ENCODE measurements at regions not wholly inside any gene's neighbourhood (a gene's known extent, or its start where the extent isn't known, plus 50 kb on each side); places are given as distances from the start of the nearest gene placed in this dataset.
"Not testable (repeated sequence)": the region's sequence is repeated elsewhere in the genome, so short reads cannot be mapped to it uniquely, and the experiment has no call there.

- not testable (repeated sequence) for TF ChIP-seq SUZ12 (IDR thresholded peaks at IDR 0.05); NFRKB (IDR thresholded peaks at IDR 0.05); ELF4 (IDR thresholded peaks at IDR 0.05); TARDBP (IDR thresholded peaks at IDR 0.05); BHLHE40 (IDR thresholded peaks at IDR 0.05; ENCODE audit: borderline replicate concordance); SP1 (IDR thresholded peaks at IDR 0.05); FOXM1 (IDR thresholded peaks at IDR 0.05; ENCODE audit: borderline replicate concordance); FOXK2 (IDR thresholded peaks at IDR 0.05); L3MBTL2 (conservative IDR thresholded peaks at IDR 0.05); FOXA1 (IDR thresholded peaks at IDR 0.05); HDGF (IDR thresholded peaks at IDR 0.05; ENCODE audit: borderline replicate concordance); LEF1 (IDR thresholded peaks at IDR 0.05; ENCODE audit: borderline replicate concordance); ARNT (IDR thresholded peaks at IDR 0.05); ZNF384 (IDR thresholded peaks at IDR 0.05)
Measured at GRCh38 chr15:20440390-20440789, 101.2 kb downstream of the GOLGA6L6 start.

Measured in HEK293T (cell line).